ENCODE measurements at regions not wholly inside any gene's neighbourhood (a gene's known extent, or its start where the extent isn't known, plus 50 kb on each side); places are given as distances from the start of the nearest gene placed in this dataset.

DNA sequence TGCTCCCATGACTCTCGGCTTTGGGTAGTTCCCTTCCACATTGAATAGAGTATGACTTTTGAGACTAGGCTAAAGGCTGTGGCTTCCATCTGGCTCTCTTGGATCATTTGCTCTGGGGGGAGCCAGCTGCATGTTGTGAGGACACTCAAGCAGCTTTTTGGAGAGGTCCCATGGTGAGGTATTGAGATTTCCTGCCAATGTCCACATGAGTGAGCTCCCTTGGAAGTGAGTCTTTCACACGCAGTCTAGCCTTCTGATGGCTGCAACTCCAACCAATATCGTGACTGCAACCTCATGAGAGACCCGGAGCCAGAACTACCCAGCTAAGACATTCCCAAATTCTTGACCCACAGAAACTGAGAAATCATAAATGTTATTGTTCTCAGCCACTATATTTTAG is 127.7 kb upstream of the KAZN start:
- no peak overlapping the region for H3K27ac ChIP-seq (replicated peaks in 1 of 4)
- TF ChIP-seq POLR2A (IDR thresholded peaks at IDR 0.05; ENCODE audit: low read depth) (no peak), CTCF (IDR thresholded peaks at IDR 0.05) (no peak), POLR2AphosphoS5 (IDR thresholded peaks at IDR 0.05) (no peak), EP300 (IDR thresholded peaks at IDR 0.05) (no peak)
- no peak for DNase-seq (ENCODE audit: extremely low spot score)
- no peaks in the 10 kb centered on the region for H3K4me1 ChIP-seq
- intact Hi-C loops (cut with DNase I) = no loop called here
- no peak overlapping the region for H3K4me3 ChIP-seq
- H3K9me3 ChIP-seq = no peaks in the 10 kb centered on the region
- 90% methylated on average over 4 of the region's 4 CpGs for WGBS
- no peaks in the 10 kb centered on the region for H3K27me3 ChIP-seq
- no peaks in the 10 kb centered on the region for H3K36me3 ChIP-seq

- 93% methylated on average over 1 of the region's 1 CpG for whole genome bisulfite sequencing
Observed at GRCh38 chr1:14474856-14475255, 123.6 kb upstream of the KAZN start.

DNA sequence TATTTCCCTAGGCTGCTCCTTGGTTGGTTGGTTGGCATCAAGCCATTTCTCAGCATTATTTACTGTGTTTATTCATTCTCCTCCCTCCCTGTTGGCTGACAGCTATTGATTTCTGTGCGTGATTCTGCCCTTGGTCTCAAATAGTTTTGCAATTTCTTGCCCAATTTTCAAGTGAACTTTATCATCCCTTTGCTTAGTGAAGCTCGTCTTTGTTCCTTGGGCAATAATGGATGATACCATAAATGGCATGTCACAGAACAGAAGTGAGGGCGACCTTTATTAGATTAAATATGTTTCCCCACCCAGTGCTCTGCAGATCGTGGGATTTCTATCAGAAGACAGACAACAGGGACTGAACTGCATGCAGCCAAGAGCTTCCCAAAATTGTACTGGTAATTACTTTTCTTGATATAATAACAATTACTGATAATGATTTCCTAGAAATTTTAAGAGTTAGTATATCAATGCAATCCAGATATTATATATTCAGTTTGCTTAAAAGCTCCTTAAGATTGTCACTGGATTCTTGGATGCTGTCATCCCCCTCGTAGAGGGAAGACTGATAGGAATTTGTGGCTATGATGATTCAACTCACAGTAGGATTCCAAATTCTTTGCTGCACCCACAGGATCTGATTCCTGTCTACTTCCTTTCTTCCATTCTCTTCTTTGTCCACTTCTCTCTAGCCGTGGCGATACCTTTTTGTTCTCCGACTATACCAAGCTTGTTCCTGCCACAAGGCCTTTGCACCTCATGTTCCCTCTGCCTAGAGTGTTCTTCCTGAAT is 122.1 kb upstream of the KAZN start:
- DNase-seq (ENCODE audit: extremely low spot score) = no peak
- Histone ChIP-seq H3K4me3 (no peak overlapping the region), H3K27me3 (no peaks in the 10 kb centered on the region), H3K9me3 (no peaks in the 10 kb centered on the region), H3K36me3 (no peaks in the 10 kb centered on the region), H3K27ac (replicated peaks in 1 of 4) (no peak overlapping the region), H3K4me1 (no peaks in the 10 kb centered on the region)
- no peak for TF ChIP-seq EP300 (IDR thresholded peaks at IDR 0.05)
- no peak for TF ChIP-seq POLR2A (IDR thresholded peaks at IDR 0.05; ENCODE audit: low read depth)
- no peak for TF ChIP-seq CTCF (IDR thresholded peaks at IDR 0.05)
- TF ChIP-seq POLR2AphosphoS5 (IDR thresholded peaks at IDR 0.05) = no peak
- intact Hi-C loops (cut with DNase I) = no loop called here
- WGBS = 85% methylated on average over 8 of the region's 8 CpGs

More at GRCh38 chr1:14474856-14475255, 123.6 kb upstream of the KAZN start:
- Histone ChIP-seq H3K4me3 (no peak overlapping the region), H3K9me3 (no peaks in the 10 kb centered on the region), H3K27ac (replicated peaks in 1 of 4) (no peak overlapping the region), H3K36me3 (no peaks in the 10 kb centered on the region), H3K27me3 (no peaks in the 10 kb centered on the region), H3K4me1 (no peaks in the 10 kb centered on the region)
- TF ChIP-seq EP300 (IDR thresholded peaks at IDR 0.05) (no peak), POLR2AphosphoS5 (IDR thresholded peaks at IDR 0.05) (no peak), CTCF (IDR thresholded peaks at IDR 0.05) (no peak), POLR2A (IDR thresholded peaks at IDR 0.05; ENCODE audit: low read depth) (no peak)
- intact Hi-C loops (cut with DNase I) = no loop called here
- DNase-seq (ENCODE audit: extremely low spot score) = no peak

DNA sequence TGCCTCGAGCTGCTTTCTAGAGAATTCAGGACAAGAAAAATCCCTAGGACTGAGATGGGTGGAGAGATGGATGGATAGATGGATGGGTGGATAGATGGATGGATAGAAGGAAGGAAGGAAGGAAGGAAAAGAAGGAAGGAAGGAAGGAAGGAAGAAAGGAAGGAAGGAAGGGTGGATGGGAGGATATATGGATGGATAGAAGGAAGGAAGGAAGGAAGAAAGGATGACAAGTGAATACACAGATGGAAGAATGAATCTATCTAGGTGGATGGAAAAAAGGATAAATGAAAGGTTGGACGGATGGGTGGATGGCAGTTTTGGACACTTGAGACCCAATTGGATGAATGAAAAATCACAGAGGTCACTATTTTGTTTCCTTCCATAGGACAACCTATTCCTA is 120.4 kb upstream of the KAZN start:
- no peaks in the 10 kb centered on the region for H3K27me3 ChIP-seq
- H3K36me3 ChIP-seq = no peaks in the 10 kb centered on the region
- 94% methylated on average over 2 of the region's 2 CpGs for WGBS
- no peaks in the 10 kb centered on the region for H3K4me1 ChIP-seq
- intact Hi-C loops (cut with DNase I) = no loop called here
- no peak for DNase-seq (ENCODE audit: extremely low spot score)
- no peak for TF ChIP-seq EP300 (IDR thresholded peaks at IDR 0.05)
- no peak overlapping the region for H3K27ac ChIP-seq (replicated peaks in 1 of 4)
- no peaks in the 10 kb centered on the region for H3K9me3 ChIP-seq
- H3K4me3 ChIP-seq = no peak overlapping the region

DNA sequence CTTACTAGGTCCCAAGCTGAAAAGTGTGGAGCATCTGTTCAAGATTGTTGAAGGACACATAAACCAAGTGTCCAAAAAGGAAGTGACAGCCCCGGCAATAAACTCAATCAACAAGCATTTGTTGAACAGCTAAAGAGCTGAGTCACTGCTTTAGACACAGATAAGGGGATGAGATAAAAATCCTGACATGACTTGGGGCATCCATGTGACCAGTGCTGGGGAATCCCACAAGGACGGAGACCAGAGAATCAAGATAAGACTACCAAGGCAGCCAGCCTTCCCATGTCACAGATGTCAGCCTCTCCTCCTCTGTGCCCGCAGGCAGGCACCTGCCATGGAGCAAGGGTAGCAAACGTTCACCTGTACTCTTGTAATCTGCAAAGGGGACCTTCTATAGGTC is 118.6 kb upstream of the KAZN start:
- no peaks in the 10 kb centered on the region for H3K9me3 ChIP-seq
- H3K27ac ChIP-seq (replicated peaks in 1 of 4) = no peak overlapping the region
- H3K4me3 ChIP-seq = no peak overlapping the region
- 59% methylated on average over 4 of the region's 4 CpGs for WGBS
- intact Hi-C loops (cut with DNase I) = no loop called here
- TF ChIP-seq EP300 (IDR thresholded peaks at IDR 0.05) = no peak
- TF ChIP-seq POLR2A (IDR thresholded peaks at IDR 0.05; ENCODE audit: low read depth) = no peak
- no peak for TF ChIP-seq POLR2AphosphoS5 (IDR thresholded peaks at IDR 0.05)
- TF ChIP-seq CTCF (IDR thresholded peaks at IDR 0.05) = no peak
- no peaks in the 10 kb centered on the region for H3K27me3 ChIP-seq
- H3K4me1 ChIP-seq = no peaks in the 10 kb centered on the region
- no peak for DNase-seq (ENCODE audit: extremely low spot score)
- H3K36me3 ChIP-seq = no peaks in the 10 kb centered on the region
